Panc1 (cell line): ENCODE measurements at regions not wholly inside any gene's neighbourhood (a gene's known extent, or its start where the extent isn't known, plus 50 kb on each side); places are given as distances from the start of the nearest gene placed in this dataset.

Experiments
- CTCF ChIP-seq: fragments of 450-650 bp; IDR thresholded peaks from 2 replicates; pipeline ENCODE4 v1.5.1; 2017; ENCODE audit warnings: mild to moderate bottlenecking
- POLR2AphosphoS5 ChIP-seq: IDR thresholded peaks from 2 replicates; pipeline ENCODE4 v1.6.1; 2012; ENCODE audit warnings: mild to moderate bottlenecking, low read depth, low read length, moderate library complexity
- REST ChIP-seq, 2 experiments: IDR thresholded peaks; 2 replicates each; pipeline ENCODE4 v1.6.1; 2011 to 2012; ENCODE audit warnings: low read depth in 2 of 2, control low read depth in 1 of 2, low read length in 1 of 2, mild to moderate bottlenecking in 1 of 2, moderate library complexity in 1 of 2; ENCODE audit not compliant: insufficient read depth in 1 of 2
- SIN3A ChIP-seq: IDR thresholded peaks from 2 replicates; pipeline ENCODE4 v1.6.1; 2012; ENCODE audit warnings: low read depth, mild to moderate bottlenecking, low read length, moderate library complexity, borderline replicate concordance; ENCODE audit not compliant: insufficient read depth
- TCF7L2 ChIP-seq: IDR thresholded peaks from 2 replicates; pipeline ENCODE4 v1.6.1; 2011; ENCODE audit warnings: mild to moderate bottlenecking, low read depth, low read length, inconsistent platforms

- no peak for TF ChIP-seq CTCF
- no peak for TF ChIP-seq SIN3A
- no peak for TF ChIP-seq REST (IDR thresholded peaks at IDR 0.05; ENCODE audit: insufficient read depth in 1 of 2, low read depth in 2 of 2, low read length in 1 of 2)
- TF ChIP-seq POLR2AphosphoS5 = no peak
- no peak for TF ChIP-seq TCF7L2
Measured at GRCh38 chr9:78865737-78866136, 568.8 kb downstream of the PSAT1 start.
